HG03196 (cell line): ENCODE measurements at regions not wholly inside any gene's neighbourhood (a gene's known extent, or its start where the extent isn't known, plus 50 kb on each side); places are given as distances from the start of the nearest gene placed in this dataset.
A peak's percentile ranks its signal among the peaks of the same experiment; 100 is the strongest.
"Not testable (repeated sequence)": the region's sequence is repeated elsewhere in the genome, so short reads cannot be mapped to it uniquely, and the experiment has no call there.

ENCODE experiments used
- ATAC-seq: cut with Tn5 transposase; IDR thresholded peaks from one replicate; pipeline ENCODE4 v1.9.1; 2021; ENCODE audit not compliant: unreplicated experiment

- ATAC-seq = no peak
These were observed 189.0 kb upstream of the HES1 start for GRCh38 chr3:193946945-193947344.

DNA sequence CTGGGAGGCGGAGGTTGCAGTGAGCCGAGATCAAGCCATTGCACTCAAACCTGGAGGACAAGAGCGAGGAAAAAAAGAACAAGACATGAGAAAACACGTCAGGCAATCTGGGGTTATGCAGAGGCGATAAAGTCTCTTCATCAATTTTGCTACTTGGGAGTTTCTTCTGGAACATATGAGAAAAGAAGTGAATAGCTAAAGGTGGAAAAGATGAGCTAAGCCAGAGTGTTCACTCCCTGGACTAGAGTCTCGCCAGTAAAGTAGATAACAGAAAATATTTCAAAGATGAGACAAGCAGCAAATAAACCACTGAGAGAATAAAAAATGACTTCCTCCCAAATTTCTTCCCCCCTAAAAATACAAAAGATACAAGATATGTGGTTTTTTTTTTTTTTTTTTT lies 188.4 kb upstream of the HES1 start:
- no peak for ATAC-seq

DNA sequence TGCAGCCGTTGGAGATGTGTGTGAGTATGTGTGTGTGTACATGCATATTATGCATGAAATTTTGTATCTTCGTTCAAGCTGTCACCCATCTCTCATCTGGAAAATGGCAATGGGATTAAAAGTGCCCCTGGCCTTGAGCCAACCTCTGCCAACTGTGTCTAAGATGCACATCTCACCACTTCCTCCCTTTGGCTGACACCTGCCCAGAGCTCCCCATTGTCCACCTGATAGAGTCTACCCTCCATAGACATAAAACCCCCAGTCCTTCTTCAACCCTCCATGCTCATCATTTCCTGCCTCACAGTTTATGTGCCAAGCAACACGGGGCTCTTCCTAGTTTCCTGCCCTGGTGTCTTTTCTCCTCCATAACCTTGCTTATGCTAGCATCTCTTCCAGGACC lies 187.5 kb upstream of the HES1 start:
- ATAC-seq = no peak

DNA sequence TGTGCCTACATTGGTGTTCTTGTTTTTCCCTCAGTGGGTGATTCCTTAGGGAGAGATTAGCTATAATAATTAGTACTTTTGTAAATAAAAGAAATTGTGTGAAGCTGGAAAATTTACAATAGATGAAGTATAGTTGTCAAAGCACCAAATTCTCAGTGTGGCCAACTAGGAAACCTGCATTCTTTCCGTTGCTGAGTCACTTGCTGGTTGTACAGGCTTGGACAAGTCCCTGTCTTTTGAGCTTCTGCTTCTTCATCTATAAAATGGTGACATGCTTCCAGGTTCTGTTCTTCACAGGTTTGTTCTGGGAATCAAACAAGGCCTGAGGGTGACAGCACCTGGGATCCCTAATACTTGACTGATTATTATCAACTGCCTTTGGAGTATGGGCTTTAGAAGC lies 184.1 kb upstream of the HES1 start:
- ATAC-seq = no peak

DNA sequence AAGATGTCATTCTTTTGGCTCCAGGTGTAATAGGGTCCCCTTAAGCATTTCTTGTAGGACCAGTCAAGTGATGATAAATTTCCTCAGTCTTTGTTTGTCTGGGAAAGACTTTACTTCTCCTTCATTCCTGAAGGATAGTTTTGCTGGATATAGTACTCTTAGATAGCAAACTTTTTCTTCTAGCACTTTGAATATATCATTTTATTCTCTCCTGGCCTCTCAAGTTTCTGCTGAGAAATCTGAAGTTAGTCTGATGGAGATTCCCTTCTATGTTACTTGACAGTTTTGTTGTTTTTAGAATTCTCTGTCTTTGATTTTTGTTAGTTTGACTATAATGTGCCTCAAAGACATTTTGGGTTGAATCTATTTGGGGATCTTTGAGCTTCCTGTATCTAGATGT lies 181.2 kb upstream of the HES1 start:
- no peak for ATAC-seq

- ATAC-seq = no peak
These were observed 180.2 kb upstream of the HES1 start for GRCh38 chr3:193955719-193956118.

- ATAC-seq = no peak
These were observed 176.1 kb upstream of the HES1 start for GRCh38 chr3:193959861-193960260.

- ATAC-seq = no peak
These were observed 175.3 kb upstream of the HES1 start for GRCh38 chr3:193960487-193961274.

DNA sequence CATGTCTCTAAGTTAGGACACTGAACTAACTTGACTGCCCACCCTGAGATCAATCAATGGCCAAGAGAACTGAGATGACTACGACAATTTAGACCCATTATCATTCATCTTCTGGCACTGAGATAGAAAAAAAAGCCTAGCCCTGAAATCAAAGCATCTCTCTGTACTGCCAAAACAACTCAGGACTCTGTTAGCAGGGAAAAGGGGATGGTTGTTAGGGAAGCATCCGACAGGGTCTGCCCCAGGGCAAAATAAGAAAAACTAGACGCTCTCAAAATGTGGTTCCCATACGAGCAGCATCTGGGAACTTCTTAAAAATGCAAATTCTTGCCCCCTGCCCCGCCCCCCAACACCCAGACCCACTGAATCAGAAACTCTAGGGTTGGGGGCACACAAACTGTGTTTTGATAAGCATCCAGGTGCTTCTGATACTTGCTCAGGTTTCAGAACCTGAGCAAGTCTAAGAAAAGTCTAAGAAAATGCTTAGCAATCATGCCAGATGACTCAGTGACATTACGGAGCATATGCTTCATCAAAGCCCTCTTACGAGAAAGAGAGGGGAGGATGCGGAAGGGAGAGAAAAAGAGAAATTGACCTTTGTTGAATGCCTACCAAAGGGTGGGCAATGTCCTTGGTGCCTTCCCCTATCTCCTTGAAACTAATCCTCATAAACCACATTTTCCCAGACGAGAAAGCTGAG lies 172.8 kb upstream of the HES1 start:
- ATAC-seq = no peak

- peak; percentile 89 for ATAC-seq
These were observed 172.0 kb upstream of the HES1 start for GRCh38 chr3:193963808-193964516.

DNA sequence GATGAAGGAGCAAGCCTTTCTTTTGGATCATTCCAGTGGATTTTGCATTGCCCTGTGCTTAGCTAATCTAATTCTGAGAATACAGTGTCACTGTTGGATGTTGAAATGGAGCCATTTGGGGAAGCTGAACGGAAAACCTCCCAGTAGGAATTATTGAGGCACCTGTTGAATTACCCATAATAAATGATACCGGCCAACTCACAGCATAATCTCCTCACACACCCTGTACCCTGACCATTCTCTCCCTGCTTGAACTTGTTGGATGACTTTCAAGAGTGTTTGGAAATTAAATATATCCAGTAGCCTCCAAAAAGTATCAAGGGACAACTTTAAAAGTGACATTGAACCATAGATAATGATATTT lies 171.4 kb upstream of the HES1 start:
- no peak for ATAC-seq

DNA sequence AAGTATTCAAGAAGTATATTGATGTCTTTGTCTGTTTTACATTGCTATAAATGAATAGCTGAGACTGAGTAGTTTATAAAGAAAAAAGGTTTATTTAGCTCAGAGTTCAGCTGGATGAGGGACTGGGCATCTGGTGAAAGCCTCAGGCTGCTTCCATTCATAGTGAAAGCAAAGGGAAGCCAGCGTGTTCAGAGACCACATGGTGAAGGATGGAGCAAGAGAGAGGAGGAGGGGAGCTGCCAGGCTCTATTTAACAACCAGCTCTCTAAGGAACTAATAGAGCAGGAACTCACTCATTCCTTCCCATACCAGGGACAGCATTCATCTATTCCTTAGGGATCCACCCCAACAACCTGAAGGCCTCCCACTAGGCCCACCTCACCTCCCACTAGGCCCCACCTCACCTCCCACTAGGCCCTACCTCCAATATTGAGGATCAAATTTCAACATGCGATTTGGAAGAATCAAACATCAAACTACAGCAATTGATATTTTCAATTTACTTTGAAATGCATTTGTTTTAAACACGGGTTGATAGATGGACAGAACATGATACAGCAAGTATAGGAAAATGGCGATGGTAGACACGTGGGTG lies 167.5 kb upstream of the HES1 start:
- ATAC-seq = no peak

GRCh38 chr3:193970131-193970772 lies 165.7 kb upstream of the HES1 start:
- not testable (repeated sequence) for ATAC-seq

- ATAC-seq = peak; percentile 30
These were observed 165.2 kb upstream of the HES1 start for GRCh38 chr3:193970773-193971206.

DNA sequence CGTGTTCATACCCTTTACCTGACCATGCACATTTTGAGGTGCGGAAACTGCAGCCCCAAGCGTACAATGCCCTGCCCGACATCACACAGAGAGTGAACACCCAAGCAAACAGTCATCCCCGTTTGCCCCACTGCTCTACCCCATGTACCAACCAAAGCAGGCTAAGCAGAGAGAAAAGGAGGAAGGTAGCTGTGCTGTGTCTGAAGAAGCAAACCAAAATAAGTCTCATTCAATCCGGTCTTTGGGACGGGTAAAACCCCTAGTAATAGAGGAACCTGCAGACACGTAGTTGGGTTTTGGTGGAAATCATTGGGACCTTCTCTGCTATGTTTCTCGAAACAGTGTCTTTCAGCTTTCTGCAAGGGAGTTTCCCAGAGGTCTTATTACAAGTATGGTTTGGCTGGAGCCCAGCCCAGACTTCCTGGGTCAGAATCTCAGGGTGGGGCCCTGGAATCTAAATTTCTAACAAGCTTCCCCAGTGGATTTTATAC lies 164.6 kb upstream of the HES1 start:
- ATAC-seq = peak; percentile 81

DNA sequence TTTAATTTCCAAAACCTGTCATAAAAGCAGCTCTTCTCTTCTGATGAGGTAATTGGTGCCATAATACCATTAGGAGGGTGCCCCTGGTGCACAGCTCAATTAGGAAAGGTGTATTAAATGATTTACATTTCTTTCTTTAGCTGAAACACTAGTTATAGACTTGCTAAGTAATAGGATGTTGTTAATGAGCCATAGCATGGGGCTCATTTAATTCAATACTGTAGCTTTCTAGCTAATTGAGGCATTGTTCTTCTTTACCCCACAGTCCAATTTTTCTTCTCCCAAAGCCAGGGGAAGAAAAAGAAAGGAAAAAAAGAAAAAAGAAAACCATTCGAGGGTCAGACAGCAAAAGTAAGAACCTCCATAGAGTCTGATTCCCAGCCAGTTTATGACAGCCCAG lies 164.0 kb upstream of the HES1 start:
- no peak for ATAC-seq

GRCh38 chr3:193972832-193973231 lies 163.1 kb upstream of the HES1 start:
- ATAC-seq = no peak

- ATAC-seq = no peak
These were observed 161.7 kb upstream of the HES1 start for GRCh38 chr3:193974191-193974652.

- no peak for ATAC-seq
These were observed 161.0 kb upstream of the HES1 start for GRCh38 chr3:193974671-193975535.

GRCh38 chr3:193977622-193978021 lies 158.3 kb upstream of the HES1 start:
- no peak for ATAC-seq
